T-helper 2 cell treated with Interferon-gamma antibody and Interleukin-4, amounts not matched to agents 5 μg/mL and 100 μg/mL, for 36 hours (primary cell): ENCODE measurements at regions not wholly inside any gene's neighbourhood (a gene's known extent, or its start where the extent isn't known, plus 50 kb on each side); places are given as distances from the start of the nearest gene placed in this dataset.

Experiments
- DNase-seq: peaks from one replicate; pipeline ENCODE4 v3.0.0; 2021; ENCODE audit warnings: low spot score
- H3K27ac Mint-ChIP-seq: one replicate; pipeline ENCODE4 v1.8.0; 2021; ENCODE audit warnings: mild to moderate bottlenecking, mixed read lengths
- H3K27me3 Mint-ChIP-seq: one replicate; pipeline ENCODE4 v1.8.0; 2021; ENCODE audit warnings: low read depth, mixed read lengths
- H3K36me3 Mint-ChIP-seq: one replicate; pipeline ENCODE4 v1.8.0; 2021; ENCODE audit warnings: low read depth, mixed read lengths
- H3K4me1 Mint-ChIP-seq: one replicate; pipeline ENCODE4 v1.8.0; 2021; ENCODE audit warnings: low read depth, mixed read lengths
- H3K4me3 Mint-ChIP-seq: one replicate; pipeline ENCODE4 v1.8.0; 2022; ENCODE audit warnings: mild to moderate bottlenecking, moderate library complexity, mixed read lengths
- H3K9me3 Mint-ChIP-seq: one replicate; pipeline ENCODE4 v1.8.0; 2021; ENCODE audit warnings: mixed read lengths

GRCh38 chr12:25025951-25026490 is 77.1 kb upstream of the BCAT1 start:
- Mint-ChIP-seq H3K9me3 (no peaks in the 10 kb centered on the region), H3K27me3 (peaks cover 2% of the 10 kb centered on the region), H3K4me1 (no peaks in the 10 kb centered on the region), H3K4me3 (no peak overlapping the region), H3K27ac (no peak overlapping the region), H3K36me3 (no peaks in the 10 kb centered on the region)
- no peak for DNase-seq

- H3K36me3 Mint-ChIP-seq = no peaks in the 10 kb centered on the region
- no peak overlapping the region for H3K27ac Mint-ChIP-seq
- no peaks in the 10 kb centered on the region for H3K4me1 Mint-ChIP-seq
- H3K4me3 Mint-ChIP-seq = no peak overlapping the region
- H3K9me3 Mint-ChIP-seq = no peaks in the 10 kb centered on the region
- H3K27me3 Mint-ChIP-seq = peaks cover 2% of the 10 kb centered on the region
- no peak for DNase-seq
Measured at GRCh38 chr12:25025260-25025659, 76.4 kb upstream of the BCAT1 start.

GRCh38 chr12:25023808-25024207 is 74.9 kb upstream of the BCAT1 start:
- no peak overlapping the region for H3K27ac Mint-ChIP-seq
- no peak for DNase-seq
- H3K4me3 Mint-ChIP-seq = no peak overlapping the region
- peaks cover 9% of the 10 kb centered on the region for H3K27me3 Mint-ChIP-seq
- H3K36me3 Mint-ChIP-seq = no peaks in the 10 kb centered on the region
- no peaks in the 10 kb centered on the region for H3K9me3 Mint-ChIP-seq
- H3K4me1 Mint-ChIP-seq = no peaks in the 10 kb centered on the region

- no peaks in the 10 kb centered on the region for H3K4me1 Mint-ChIP-seq
- H3K4me3 Mint-ChIP-seq = no peak overlapping the region
- DNase-seq = no peak
- no peaks in the 10 kb centered on the region for H3K9me3 Mint-ChIP-seq
- peaks cover 15% of the 10 kb centered on the region for H3K27me3 Mint-ChIP-seq
- H3K36me3 Mint-ChIP-seq = no peaks in the 10 kb centered on the region
- no peak overlapping the region for H3K27ac Mint-ChIP-seq
Measured at GRCh38 chr12:25020621-25021243, 71.8 kb upstream of the BCAT1 start.

GRCh38 chr12:25018146-25018545 is 69.2 kb upstream of the BCAT1 start:
- no peaks in the 10 kb centered on the region for H3K9me3 Mint-ChIP-seq
- no peak for DNase-seq
- no peak overlapping the region for H3K27ac Mint-ChIP-seq
- no peak overlapping the region for H3K4me3 Mint-ChIP-seq
- no peaks in the 10 kb centered on the region for H3K4me1 Mint-ChIP-seq
- H3K27me3 Mint-ChIP-seq = peaks cover 15% of the 10 kb centered on the region
- no peaks in the 10 kb centered on the region for H3K36me3 Mint-ChIP-seq

- Mint-ChIP-seq H3K4me1 (no peaks in the 10 kb centered on the region), H3K27me3 (peaks cover 15% of the 10 kb centered on the region), H3K4me3 (no peak overlapping the region), H3K36me3 (no peaks in the 10 kb centered on the region), H3K27ac (no peak overlapping the region), H3K9me3 (no peaks in the 10 kb centered on the region)
- no peak for DNase-seq
Measured at GRCh38 chr12:25017336-25017735, 68.4 kb upstream of the BCAT1 start.

GRCh38 chr12:25014961-25015360 is 66.1 kb upstream of the BCAT1 start:
- Mint-ChIP-seq H3K27ac (no peak overlapping the region), H3K4me1 (no peaks in the 10 kb centered on the region), H3K4me3 (no peak overlapping the region), H3K36me3 (no peaks in the 10 kb centered on the region), H3K27me3 (peaks cover 15% of the 10 kb centered on the region), H3K9me3 (no peaks in the 10 kb centered on the region)
- DNase-seq = no peak

GRCh38 chr12:25013061-25013460 is 64.2 kb upstream of the BCAT1 start:
- H3K9me3 Mint-ChIP-seq = no peaks in the 10 kb centered on the region
- no peak overlapping the region for H3K4me3 Mint-ChIP-seq

GRCh38 chr12:25009496-25010092 is 60.7 kb upstream of the BCAT1 start:
- Mint-ChIP-seq H3K4me3 (no peak overlapping the region), H3K27ac (no peak overlapping the region), H3K36me3 (no peaks in the 10 kb centered on the region), H3K9me3 (no peaks in the 10 kb centered on the region), H3K4me1 (no peaks in the 10 kb centered on the region), H3K27me3 (no peaks in the 10 kb centered on the region)
- no peak for DNase-seq

More at GRCh38 chr12:25013061-25013460, 64.2 kb upstream of the BCAT1 start:
- Mint-ChIP-seq H3K27me3 (no peaks in the 10 kb centered on the region), H3K4me1 (no peaks in the 10 kb centered on the region), H3K27ac (no peak overlapping the region), H3K36me3 (no peaks in the 10 kb centered on the region)
- DNase-seq = no peak

GRCh38 chr12:25005376-25005775 is 56.5 kb upstream of the BCAT1 start:
- no peak overlapping the region for H3K27ac Mint-ChIP-seq
- H3K4me3 Mint-ChIP-seq = no peak overlapping the region
- peaks cover 23% of the 10 kb centered on the region for H3K27me3 Mint-ChIP-seq
- H3K36me3 Mint-ChIP-seq = no peaks in the 10 kb centered on the region
- no peaks in the 10 kb centered on the region for H3K4me1 Mint-ChIP-seq
- no peak for DNase-seq
- no peaks in the 10 kb centered on the region for H3K9me3 Mint-ChIP-seq

GRCh38 chr12:25004447-25004846 is 55.5 kb upstream of the BCAT1 start:
- no peak overlapping the region for H3K4me3 Mint-ChIP-seq
- H3K27ac Mint-ChIP-seq = no peak overlapping the region
- peaks cover 23% of the 10 kb centered on the region for H3K27me3 Mint-ChIP-seq
- H3K36me3 Mint-ChIP-seq = no peaks in the 10 kb centered on the region
- no peak for DNase-seq
- H3K9me3 Mint-ChIP-seq = no peaks in the 10 kb centered on the region
- no peaks in the 10 kb centered on the region for H3K4me1 Mint-ChIP-seq

- Mint-ChIP-seq H3K36me3 (no peaks in the 10 kb centered on the region), H3K27ac (no peak overlapping the region), H3K27me3 (peaks cover 30% of the 10 kb centered on the region), H3K4me1 (peaks cover 8% of the 10 kb centered on the region), H3K9me3 (no peaks in the 10 kb centered on the region), H3K4me3 (no peak overlapping the region)
- DNase-seq = no peak
Measured at GRCh38 chr12:25001311-25001710, 52.4 kb upstream of the BCAT1 start.
